ENCODE measurements at regions not wholly inside any gene's neighbourhood (a gene's known extent, or its start where the extent isn't known, plus 50 kb on each side); places are given as distances from the start of the nearest gene placed in this dataset.

DNA sequence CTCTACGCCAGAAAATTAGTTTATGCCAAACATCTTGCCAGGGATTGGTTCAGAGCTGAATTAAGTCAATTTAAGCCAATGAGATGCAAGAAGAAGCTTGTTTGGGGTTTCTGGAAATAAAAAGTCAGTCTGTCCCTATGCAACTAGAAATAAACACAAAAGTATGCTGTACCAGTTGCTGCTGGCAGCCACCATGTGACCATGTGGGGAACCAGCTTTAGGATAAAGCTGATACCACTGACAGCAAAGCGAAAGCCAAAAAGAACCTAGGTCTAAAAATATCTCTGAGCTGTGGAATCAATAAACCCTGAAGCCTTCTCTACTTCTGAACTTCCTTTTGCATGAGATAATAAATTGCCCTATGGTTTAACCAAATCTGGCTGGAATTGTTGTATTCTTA, 181.8 kb upstream of the PARD3B start:
- TF ChIP-seq POLR2AphosphoS5 (IDR thresholded peaks at IDR 0.05) (no peak), POLR2A (IDR thresholded peaks at IDR 0.05) (no peak), EP300 (IDR thresholded peaks at IDR 0.05) (no peak)
- TF ChIP-seq, protein P1, sequence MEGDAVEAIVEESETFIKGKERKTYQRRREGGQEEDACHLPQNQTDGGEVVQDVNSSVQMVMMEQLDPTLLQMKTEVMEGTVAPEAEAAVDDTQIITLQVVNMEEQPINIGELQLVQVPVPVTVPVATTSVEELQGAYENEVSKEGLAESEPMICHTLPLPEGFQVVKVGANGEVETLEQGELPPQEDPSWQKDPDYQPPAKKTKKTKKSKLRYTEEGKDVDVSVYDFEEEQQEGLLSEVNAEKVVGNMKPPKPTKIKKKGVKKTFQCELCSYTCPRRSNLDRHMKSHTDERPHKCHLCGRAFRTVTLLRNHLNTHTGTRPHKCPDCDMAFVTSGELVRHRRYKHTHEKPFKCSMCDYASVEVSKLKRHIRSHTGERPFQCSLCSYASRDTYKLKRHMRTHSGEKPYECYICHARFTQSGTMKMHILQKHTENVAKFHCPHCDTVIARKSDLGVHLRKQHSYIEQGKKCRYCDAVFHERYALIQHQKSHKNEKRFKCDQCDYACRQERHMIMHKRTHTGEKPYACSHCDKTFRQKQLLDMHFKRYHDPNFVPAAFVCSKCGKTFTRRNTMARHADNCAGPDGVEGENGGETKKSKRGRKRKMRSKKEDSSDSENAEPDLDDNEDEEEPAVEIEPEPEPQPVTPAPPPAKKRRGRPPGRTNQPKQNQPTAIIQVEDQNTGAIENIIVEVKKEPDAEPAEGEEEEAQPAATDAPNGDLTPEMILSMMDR (IDR thresholded peaks at IDR 0.05) = no peak
